Small intestine (tissue), 7 donors: ENCODE measurements at regions not wholly inside any gene's neighbourhood (a gene's known extent, or its start where the extent isn't known, plus 50 kb on each side); places are given as distances from the start of the nearest gene placed in this dataset.
A peak's percentile ranks its signal among the peaks of the same experiment; 100 is the strongest.

ENCODE experiments used
- DNase-seq, 2 donors: peaks; one replicate each; pipeline versions ENCODE4 v3.0.0 to v3.0.0-alpha.2; 2013
- FAIRE-seq: peaks from 2 replicates; lab custom pipeline; 2012; peaks lifted over from hg19 to GRCh38; lab: Jason Lieb, UNC
- H3K27ac ChIP-seq, 3 donors: one replicate each; pipeline ENCODE4 v1.5.1; 2013; ENCODE audit warnings: low read length in 2 of 3, mild to moderate bottlenecking in 2 of 3, control low read depth in 1 of 3, inconsistent platforms in 1 of 3, low read depth in 1 of 3, moderate library complexity in 1 of 3
- H3K27me3 ChIP-seq, 3 donors: one replicate each; pipeline ENCODE4 v1.6.1; 2013; ENCODE audit warnings: low read length in 3 of 3, inconsistent platforms in 1 of 3; ENCODE audit not compliant: control insufficient read depth in 3 of 3, insufficient read depth in 3 of 3
- H3K36me3 ChIP-seq, 3 donors: one replicate each; pipeline ENCODE4 v1.6.1; 2013; ENCODE audit warnings: low read length in 3 of 3, inconsistent platforms in 1 of 3, low read depth in 1 of 3, mild to moderate bottlenecking in 1 of 3, moderate library complexity in 1 of 3; ENCODE audit not compliant: control insufficient read depth in 3 of 3, insufficient read depth in 2 of 3
- H3K4me1 ChIP-seq, 3 donors: one replicate each; pipeline ENCODE4 v1.6.1; 2013; ENCODE audit warnings: low read length in 2 of 3, inconsistent platforms in 1 of 3, low read depth in 1 of 3, mild to moderate bottlenecking in 1 of 3, moderate library complexity in 1 of 3; ENCODE audit not compliant: control insufficient read depth in 3 of 3, insufficient read depth in 2 of 3
- H3K4me3 ChIP-seq, 3 donors: one replicate each; pipeline ENCODE4 v1.5.1; 2013; ENCODE audit warnings: low read length in 3 of 3, control low read depth in 1 of 3, inconsistent platforms in 1 of 3, low read depth in 1 of 3, mild to moderate bottlenecking in 1 of 3, moderate library complexity in 1 of 3
- H3K9me3 ChIP-seq, 2 donors: one replicate each; pipeline ENCODE4 v1.6.1; 2013; ENCODE audit warnings: low read depth in 1 of 2, low read length in 1 of 2; ENCODE audit not compliant: control insufficient read depth in 2 of 2, insufficient read depth in 1 of 2
- WGBS, 3 donors: extraction: QIAGEN DNeasy Blood & Tissue Kit; methylation state at CpG; one replicate each; pipeline ENCODE4 v1.1.7; 2013; 5-methylcytosine and 5-hydroxymethylcytosine counted together
- donor health status: healthy with polysubstance abuse.
- donor health status: control.
- donor health status: control.
- donor health status: Bipolar disorder and iron deficiency.
- donor health status: healthy.

DNA sequence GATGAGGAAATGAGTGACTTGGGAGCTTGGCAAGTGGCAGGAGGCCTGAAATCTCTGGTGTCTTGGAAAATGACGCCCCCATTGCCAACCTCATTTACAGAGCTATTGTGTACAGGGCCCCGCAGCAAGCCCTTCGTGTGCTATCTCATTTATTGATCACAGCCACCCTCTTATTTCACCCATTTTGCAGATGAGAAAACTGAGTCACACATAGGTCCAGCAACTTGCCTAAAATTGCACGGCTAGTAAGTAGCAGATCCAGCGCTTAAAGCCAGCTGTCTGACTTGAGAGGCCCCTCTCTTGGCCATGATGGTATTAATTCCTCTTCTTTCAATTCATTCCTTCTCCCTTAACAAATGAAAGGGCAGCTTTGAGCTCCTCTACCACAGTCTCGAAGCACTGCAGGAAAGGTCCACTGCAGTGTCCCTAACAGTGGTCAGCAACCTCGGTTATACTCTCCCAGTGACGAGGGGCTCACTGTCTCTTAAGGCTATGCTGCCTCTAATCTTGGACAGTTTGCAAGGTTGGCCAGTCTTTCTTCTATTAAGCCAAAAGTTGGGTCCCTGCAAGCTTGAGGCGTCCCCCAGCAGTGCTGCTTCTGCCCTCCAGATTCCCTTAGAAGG is 162.2 kb downstream of the COPRS start:
- no peak overlapping the region for H3K27ac ChIP-seq
- peaks cover 0 to 11% (median 0%) of the 10 kb centered on the region in 3 donors for H3K4me1 ChIP-seq
- H3K36me3 ChIP-seq = no peaks in the 10 kb centered on the region
- no peak overlapping the region for H3K4me3 ChIP-seq
- FAIRE-seq (no peak), DNase-seq (no peak)
- WGBS, 3 donors = 74 to 86% (median 85%) methylated on average over 9 of the region's 9 CpGs
- no peaks in the 10 kb centered on the region for H3K9me3 ChIP-seq
- no peaks in the 10 kb centered on the region for H3K27me3 ChIP-seq

- WGBS, 3 donors = 53 to 69% (median 58%) methylated on average over 12 of the region's 12 CpGs
- peak in 1 of 2 donors; percentile 55 for DNase-seq
- peaks cover 0 to 11% (median 0%) of the 10 kb centered on the region in 3 donors for H3K4me1 ChIP-seq
- no peak for FAIRE-seq
- H3K36me3 ChIP-seq = no peaks in the 10 kb centered on the region
- H3K27ac ChIP-seq = no peak overlapping the region
- H3K9me3 ChIP-seq = no peaks in the 10 kb centered on the region
- H3K4me3 ChIP-seq = no peak overlapping the region
- H3K27me3 ChIP-seq = no peaks in the 10 kb centered on the region
Measured at GRCh38 chr17:31696184-31696602, 162.9 kb downstream of the COPRS start.

- no peak overlapping the region for H3K27ac ChIP-seq
Measured at GRCh38 chr17:31695456-31696090, 163.5 kb downstream of the COPRS start.

DNA sequence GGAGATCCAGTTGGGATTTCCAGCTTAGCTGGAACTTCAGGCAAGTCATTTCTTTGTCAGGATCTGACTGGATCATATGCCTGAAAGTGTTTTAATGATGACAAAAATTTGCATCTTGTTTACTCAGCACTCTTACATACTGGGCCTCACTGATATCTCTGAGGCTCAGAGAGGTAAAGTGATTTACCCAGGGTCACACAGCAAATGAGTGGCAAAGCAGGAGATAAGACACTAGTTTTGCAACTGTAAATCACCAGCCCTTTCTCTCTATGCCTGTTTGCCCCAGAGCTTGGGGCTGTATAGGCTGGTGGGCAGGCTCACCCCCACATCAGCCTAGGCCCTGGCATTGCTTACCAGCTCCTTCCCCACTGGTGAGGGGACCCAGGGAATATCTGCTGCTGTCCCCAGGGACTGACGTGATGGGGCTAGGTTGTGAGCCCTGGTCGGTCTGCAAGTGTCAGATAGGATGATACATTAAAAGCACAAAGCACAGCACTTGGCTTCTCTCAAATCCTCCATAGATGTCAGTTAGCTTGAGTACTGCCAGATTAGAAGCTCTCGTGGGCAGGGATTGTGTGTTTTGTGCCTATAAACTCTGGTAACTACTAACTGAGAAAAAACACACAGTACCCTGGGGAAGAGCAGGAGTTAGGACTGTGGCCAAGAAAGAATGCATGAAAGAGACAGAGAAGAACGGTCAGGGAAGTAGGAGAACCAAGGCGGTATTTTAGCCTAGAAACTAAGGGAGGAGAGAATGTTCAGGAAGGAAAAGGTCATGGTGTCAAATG is 165.4 kb downstream of the COPRS start:
- Histone ChIP-seq H3K27ac (no peak overlapping the region), H3K4me3 (no peak overlapping the region), H3K4me1 (peaks cover 0 to 11% (median 0%) of the 10 kb centered on the region in 3 donors), H3K9me3 (no peaks in the 10 kb centered on the region), H3K36me3 (no peaks in the 10 kb centered on the region), H3K27me3 (no peaks in the 10 kb centered on the region)
- FAIRE-seq (no peak), DNase-seq (no peak)
- WGBS, 3 donors = 67 to 89% (median 86%) methylated on average over 5 of the region's 5 CpGs

More at GRCh38 chr17:31695456-31696090, 163.5 kb downstream of the COPRS start:
- Histone ChIP-seq H3K27me3 (no peaks in the 10 kb centered on the region), H3K36me3 (no peaks in the 10 kb centered on the region), H3K9me3 (no peaks in the 10 kb centered on the region), H3K4me3 (no peak overlapping the region), H3K4me1 (peaks cover 0 to 11% (median 0%) of the 10 kb centered on the region in 3 donors)
- DNase-seq (no peak), FAIRE-seq (no peak)
- WGBS, 3 donors = 80 to 87% (median 85%) methylated on average over 8 of the region's 8 CpGs

GRCh38 chr17:31692632-31693031 is 166.4 kb downstream of the COPRS start:
- Histone ChIP-seq H3K9me3 (no peaks in the 10 kb centered on the region), H3K27me3 (no peaks in the 10 kb centered on the region), H3K36me3 (no peaks in the 10 kb centered on the region), H3K4me3 (no peak overlapping the region), H3K4me1 (peaks cover 0 to 11% (median 0%) of the 10 kb centered on the region in 3 donors), H3K27ac (no peak overlapping the region)
- DNase-seq (no peak), FAIRE-seq (no peak)
- WGBS, 3 donors = 68 to 78% (median 69%) methylated on average over 7 of the region's 7 CpGs

DNA sequence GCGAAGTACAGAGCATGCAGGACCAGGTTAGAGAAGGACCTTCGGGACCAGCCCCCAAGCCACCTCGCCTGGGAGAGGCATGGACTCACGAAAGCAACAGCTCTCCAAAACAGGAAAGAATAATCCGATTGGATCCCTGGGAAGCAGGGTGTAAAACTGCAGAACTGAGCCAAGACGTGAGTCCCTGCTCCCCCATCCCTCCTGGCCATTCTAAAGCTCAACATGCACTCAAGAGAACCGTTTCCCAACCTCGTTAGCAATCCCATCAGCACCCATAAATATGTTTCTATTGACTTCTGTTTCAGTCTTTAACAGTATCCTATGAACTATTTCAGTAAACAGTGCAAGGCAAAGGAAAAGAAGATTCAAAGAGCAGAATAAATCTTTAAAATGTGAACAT is 167.0 kb downstream of the COPRS start:
- no peaks in the 10 kb centered on the region for H3K36me3 ChIP-seq
- H3K27me3 ChIP-seq = no peaks in the 10 kb centered on the region
- FAIRE-seq = no peak
- no peaks in the 10 kb centered on the region for H3K9me3 ChIP-seq
- H3K4me3 ChIP-seq = no peak overlapping the region
- no peak for DNase-seq
- 69 to 76% (median 71%) methylated on average over 8 of the region's 8 CpGs for WGBS, 3 donors
- H3K27ac ChIP-seq = no peak overlapping the region
- peaks cover 0 to 11% (median 0%) of the 10 kb centered on the region in 3 donors for H3K4me1 ChIP-seq

- H3K4me3 ChIP-seq = no peak overlapping the region
- 80 to 84% (median 81%) methylated on average over 9 of the region's 9 CpGs for WGBS, 3 donors
- H3K27ac ChIP-seq = no peak overlapping the region
- FAIRE-seq (no peak), DNase-seq (no peak)
- no peaks in the 10 kb centered on the region for H3K36me3 ChIP-seq
- H3K4me1 ChIP-seq = peaks cover 0 to 9% (median 0%) of the 10 kb centered on the region in 3 donors
- no peaks in the 10 kb centered on the region for H3K27me3 ChIP-seq
- H3K9me3 ChIP-seq = no peaks in the 10 kb centered on the region
Measured at GRCh38 chr17:31691251-31691905, 167.7 kb downstream of the COPRS start.

- Histone ChIP-seq H3K4me3 (no peak overlapping the region), H3K4me1 (no peaks in the 10 kb centered on the region), H3K9me3 (no peaks in the 10 kb centered on the region), H3K27me3 (peaks cover 0 to 2% (median 0%) of the 10 kb centered on the region in 3 donors), H3K36me3 (no peaks in the 10 kb centered on the region), H3K27ac (no peak overlapping the region)
- 92 to 97% (median 96%) methylated on average over 3 of the region's 3 CpGs for WGBS, 3 donors
- FAIRE-seq (no peak), DNase-seq (no peak)
Measured at GRCh38 chr17:31690151-31690551, 168.9 kb downstream of the COPRS start.
